Psoas muscle (tissue), 7 donors: ENCODE measurements at regions not wholly inside any gene's neighbourhood (a gene's known extent, or its start where the extent isn't known, plus 50 kb on each side); places are given as distances from the start of the nearest gene placed in this dataset.

ENCODE experiments used
- ATAC-seq, 4 donors: fragments of 200-7000 bp; cut with Tn5 transposase; one replicate each; pipeline ENCODE4 v1.9.1; 2020; ENCODE audit warnings: moderate library complexity in 3 of 4, mild to moderate bottlenecking in 2 of 4
- DNase-seq, 2 donors: peaks; one replicate each; pipeline ENCODE4 v3.0.0-alpha.2; 2020
- H3K27ac ChIP-seq: fragments of 200-600 bp; one replicate; pipeline ENCODE4 v1.8.0; 2022
- H3K27me3 ChIP-seq, 3 donors: fragments of 200-600 bp in 1 of 3; one replicate each; pipeline versions ENCODE4 v1.6.1 to v1.8.0; 2013 to 2022; ENCODE audit warnings: low read length in 2 of 3, mild to moderate bottlenecking in 2 of 3, moderate library complexity in 1 of 3; ENCODE audit not compliant: insufficient read depth in 3 of 3
- H3K36me3 ChIP-seq, 2 donors: fragments of 200-600 bp in 1 of 2; one replicate each; pipeline versions ENCODE4 v1.6.1 to v1.8.0; 2013 to 2022; ENCODE audit warnings: low read depth in 1 of 2, mild to moderate bottlenecking in 1 of 2, moderate library complexity in 1 of 2; ENCODE audit not compliant: insufficient read depth in 1 of 2
- H3K4me1 ChIP-seq: fragments of 200-600 bp; one replicate; pipeline ENCODE4 v1.8.0; 2022
- H3K4me3 ChIP-seq: fragments of 200-600 bp; one replicate; pipeline ENCODE4 v1.8.0; 2022; ENCODE audit warnings: mild to moderate bottlenecking
- H3K9me3 ChIP-seq: fragments of 200-600 bp; one replicate; pipeline ENCODE4 v1.8.0; 2022
- WGBS, 3 donors: extraction: QIAGEN DNeasy Blood & Tissue Kit; methylation state at CpG; one replicate each; pipeline versions ENCODE4 v1.1.6 to v1.1.7; 2013; 5-methylcytosine and 5-hydroxymethylcytosine counted together
- intact Hi-C, 2 donors: fragments of 100-400 bp; cut with DNase I; formaldehyde crosslinking; loops; one replicate each; pipeline versions ENCODE4 v1.11.0 to v1.14.2; 2022
- TF ChIP-seq, protein P1 (sequence below): fragments of 200-600 bp; IDR thresholded peaks from one replicate; pipeline ENCODE4 v1.8.0; 2022; ENCODE audit warnings: antibody characterized with exemption
- donor health status: healthy with polysubstance abuse.
- donor health status: DM: no; HTN: no; CAD: no; lungs with moderate emphysema.
- donor health status: Bipolar disorder and iron deficiency.
- donor health status: healthy.
- donor health status: DM: yes; HTN: yes; CAD: no.
- donor health status: DM: no; HTN: no; CAD: no.
- donor health status: DM: yes; HTN: yes; CAD: no.

DNA sequence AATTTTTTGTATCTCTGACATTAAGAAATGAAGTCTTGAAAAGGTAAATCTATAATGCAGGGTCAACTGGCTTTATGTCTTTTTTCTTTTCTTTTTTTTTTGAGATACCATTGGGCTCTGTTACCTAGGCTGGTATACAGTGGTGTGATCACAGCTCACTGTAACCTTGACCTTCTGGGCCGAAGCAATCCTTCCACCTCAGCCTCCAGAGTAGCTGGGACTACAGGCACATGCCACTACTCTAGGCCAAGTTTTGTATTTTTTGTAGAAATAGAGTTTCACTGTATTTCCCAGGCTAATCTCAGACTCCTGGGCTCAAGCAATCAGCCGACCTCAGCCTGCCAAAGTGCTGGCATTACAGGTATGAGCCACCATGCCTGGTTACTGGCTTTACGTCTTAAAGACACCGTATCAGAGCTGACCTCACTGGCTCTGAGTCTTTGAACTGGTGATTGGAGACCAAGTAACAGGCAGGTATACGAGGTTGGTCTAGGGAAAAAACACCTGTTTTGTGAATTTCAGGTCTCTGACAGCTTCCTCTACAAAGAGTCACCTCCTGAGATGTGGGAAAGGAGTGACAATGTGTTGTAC, 70.4 kb upstream of the GPBP1 start:
- H3K9me3 ChIP-seq = no peaks in the 10 kb centered on the region
- intact Hi-C loops = no loop called here
- ATAC-seq = no peak
- H3K27ac ChIP-seq = no peak overlapping the region
- 69 to 74% (median 74%) methylated on average over 5 of the region's 5 CpGs for WGBS, 3 donors
- no peaks in the 10 kb centered on the region for H3K4me1 ChIP-seq
- TF ChIP-seq, protein P1, sequence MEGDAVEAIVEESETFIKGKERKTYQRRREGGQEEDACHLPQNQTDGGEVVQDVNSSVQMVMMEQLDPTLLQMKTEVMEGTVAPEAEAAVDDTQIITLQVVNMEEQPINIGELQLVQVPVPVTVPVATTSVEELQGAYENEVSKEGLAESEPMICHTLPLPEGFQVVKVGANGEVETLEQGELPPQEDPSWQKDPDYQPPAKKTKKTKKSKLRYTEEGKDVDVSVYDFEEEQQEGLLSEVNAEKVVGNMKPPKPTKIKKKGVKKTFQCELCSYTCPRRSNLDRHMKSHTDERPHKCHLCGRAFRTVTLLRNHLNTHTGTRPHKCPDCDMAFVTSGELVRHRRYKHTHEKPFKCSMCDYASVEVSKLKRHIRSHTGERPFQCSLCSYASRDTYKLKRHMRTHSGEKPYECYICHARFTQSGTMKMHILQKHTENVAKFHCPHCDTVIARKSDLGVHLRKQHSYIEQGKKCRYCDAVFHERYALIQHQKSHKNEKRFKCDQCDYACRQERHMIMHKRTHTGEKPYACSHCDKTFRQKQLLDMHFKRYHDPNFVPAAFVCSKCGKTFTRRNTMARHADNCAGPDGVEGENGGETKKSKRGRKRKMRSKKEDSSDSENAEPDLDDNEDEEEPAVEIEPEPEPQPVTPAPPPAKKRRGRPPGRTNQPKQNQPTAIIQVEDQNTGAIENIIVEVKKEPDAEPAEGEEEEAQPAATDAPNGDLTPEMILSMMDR = no peak
- no peaks in the 10 kb centered on the region for H3K27me3 ChIP-seq
- DNase-seq = no peak
- H3K4me3 ChIP-seq = no peak overlapping the region
- H3K36me3 ChIP-seq = no peaks in the 10 kb centered on the region

DNA sequence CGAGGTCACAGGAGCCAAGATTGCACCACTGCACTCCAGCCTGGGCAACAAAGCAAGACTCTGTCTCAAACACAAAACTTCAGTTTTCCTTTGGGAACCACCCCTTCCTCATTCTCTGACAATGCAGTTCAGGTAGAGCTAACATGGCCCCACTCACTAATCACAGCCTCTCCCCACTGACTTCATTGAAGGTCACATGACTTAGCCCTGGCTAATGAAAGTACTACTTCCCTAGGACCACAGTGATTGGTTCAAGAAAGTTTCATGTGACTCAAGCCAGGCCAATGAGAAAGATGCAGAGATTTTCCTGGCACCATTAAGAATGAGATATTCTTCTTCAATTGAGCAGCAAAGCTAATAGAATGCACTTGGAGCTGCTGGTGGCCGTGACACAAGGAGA, 67.2 kb upstream of the GPBP1 start:
- H3K9me3 ChIP-seq = no peaks in the 10 kb centered on the region
- no peak overlapping the region for H3K4me3 ChIP-seq
- TF ChIP-seq, protein P1 = no peak
- H3K36me3 ChIP-seq = no peaks in the 10 kb centered on the region
- 91 to 97% (median 93%) methylated on average over 2 of the region's 2 CpGs for WGBS, 3 donors
- no peaks in the 10 kb centered on the region for H3K4me1 ChIP-seq
- no peak for ATAC-seq
- H3K27me3 ChIP-seq = no peaks in the 10 kb centered on the region
- DNase-seq = no peak
- H3K27ac ChIP-seq = no peak overlapping the region
- intact Hi-C loops = no loop called here

DNA sequence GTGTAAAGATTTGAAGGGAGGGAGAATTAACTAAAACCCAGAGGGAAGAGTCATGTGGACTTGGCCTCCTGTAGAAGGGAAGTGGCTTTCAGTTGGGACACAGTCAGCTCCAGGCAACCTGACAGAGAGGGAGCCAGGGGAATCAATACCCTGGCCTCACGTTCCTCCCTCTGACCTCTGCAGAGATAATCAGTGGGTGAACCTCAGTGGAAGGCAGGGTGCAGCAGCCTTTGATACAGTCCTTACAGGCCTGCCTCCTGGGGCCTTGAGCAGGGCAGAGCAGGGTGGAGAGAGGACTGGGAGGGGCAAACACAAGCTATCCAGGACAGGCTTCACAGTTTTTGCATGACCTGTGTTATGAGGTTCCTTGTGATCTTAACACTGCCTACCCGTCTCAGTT, 61.9 kb upstream of the GPBP1 start:
- 26 to 39% (median 35%) methylated on average over 2 of the region's 2 CpGs for WGBS, 3 donors
- no peak for DNase-seq
- Histone ChIP-seq H3K27ac (no peak overlapping the region), H3K27me3 (no peaks in the 10 kb centered on the region), H3K4me1 (no peaks in the 10 kb centered on the region), H3K9me3 (no peaks in the 10 kb centered on the region), H3K4me3 (no peak overlapping the region), H3K36me3 (no peaks in the 10 kb centered on the region)
- TF ChIP-seq, protein P1 = no peak
- no peak for ATAC-seq
- intact Hi-C loops = no loop called here

DNA sequence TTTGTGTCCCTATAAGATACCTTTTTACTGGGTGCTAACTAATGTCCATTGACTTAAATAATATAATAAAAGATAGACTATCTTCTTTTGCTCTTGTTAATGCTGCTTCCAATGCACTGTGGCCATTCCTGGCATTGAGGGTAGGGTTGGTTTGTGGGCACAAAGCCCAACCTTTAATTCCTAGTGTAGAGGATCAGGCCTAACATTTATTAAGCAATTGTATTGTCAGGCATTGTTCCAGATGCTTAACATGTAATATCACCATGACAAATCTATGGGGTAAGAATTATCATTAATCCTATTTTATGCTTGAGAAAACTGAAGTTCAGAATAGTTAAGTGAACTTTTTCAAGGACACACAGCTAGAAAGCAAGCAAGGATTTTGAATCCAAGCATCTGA, 60.4 kb upstream of the GPBP1 start:
- DNase-seq = no peak
- intact Hi-C loops = no loop called here
- H3K27me3 ChIP-seq = no peaks in the 10 kb centered on the region
- TF ChIP-seq, protein P1 = no peak
- H3K27ac ChIP-seq = no peak overlapping the region
- no peaks in the 10 kb centered on the region for H3K4me1 ChIP-seq
- ATAC-seq = no peak
- H3K9me3 ChIP-seq = no peaks in the 10 kb centered on the region
- H3K4me3 ChIP-seq = no peak overlapping the region
- H3K36me3 ChIP-seq = no peaks in the 10 kb centered on the region

DNA sequence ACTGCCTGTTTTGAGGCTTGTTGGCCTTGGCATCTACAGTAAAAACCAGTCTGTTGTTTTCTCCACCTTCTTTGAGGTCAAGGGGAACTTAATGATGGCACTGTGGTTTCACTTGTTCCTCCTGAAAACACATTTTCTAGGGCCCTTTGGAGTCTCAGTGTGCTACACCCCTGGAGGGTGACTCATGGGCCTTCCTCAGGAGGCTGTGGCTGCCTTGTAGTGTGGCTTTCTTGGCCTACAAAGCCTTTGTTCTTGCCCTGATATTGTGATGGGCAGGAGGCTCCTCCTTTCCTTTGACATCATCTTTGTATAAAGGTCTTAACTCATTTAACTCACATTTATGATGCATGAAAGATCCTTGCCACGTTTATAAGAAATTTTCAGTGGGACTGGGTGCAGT, 56.3 kb upstream of the GPBP1 start:
- Histone ChIP-seq H3K27ac (no peak overlapping the region), H3K36me3 (no peaks in the 10 kb centered on the region), H3K9me3 (no peaks in the 10 kb centered on the region), H3K4me3 (no peak overlapping the region), H3K4me1 (no peaks in the 10 kb centered on the region), H3K27me3 (no peaks in the 10 kb centered on the region)
- ATAC-seq = no peak
- no peak for DNase-seq
- intact Hi-C loops = no loop called here
- TF ChIP-seq, protein P1 = no peak
- WGBS, 3 donors = 21 to 35% (median 29%) methylated on average over 1 of the region's 1 CpG
